ENCODE measurements at regions not wholly inside any gene's neighbourhood (a gene's known extent, or its start where the extent isn't known, plus 50 kb on each side); places are given as distances from the start of the nearest gene placed in this dataset.
"Not testable (repeated sequence)": the region's sequence is repeated elsewhere in the genome, so short reads cannot be mapped to it uniquely, and the experiment has no call there.

- FAIRE-seq; H2BK120ac ChIP-seq (replicated peaks; ENCODE audit: low read depth, low read length): not testable (repeated sequence)
- WGBS, 2 experiments (ENCODE audit: extremely low coverage in 1 of 2, insufficient coverage in 1 of 2, insufficient read length in 1 of 2, insufficient replicate concordance in 2 of 2, low coverage in 1 of 2, low lambda C conversion rate in 2 of 2, missing lambda C conversion rate in 1 of 2) = 76% methylated on average over 7 of the region's 7 CpGs; no CpG with 5 or more reads in 1 of the 2 experiments
These were observed 181.6 kb upstream of the THUMPD2 start for GRCh38 chr2:39960681-39961080.

More at GRCh38 chr2:39960681-39961080, 181.6 kb upstream of the THUMPD2 start:
- H3K79me2 ChIP-seq (ENCODE audit: control insufficient read depth in 1 of 2, insufficient read depth in 2 of 2, low read length in 2 of 2); CTCF ChIA-PET (ENCODE audit: partially characterized antibody); H3K9ac ChIP-seq (replicated peaks in 1 of 4; ENCODE audit: extremely low read depth in 1 of 4, low read depth in 3 of 4, low read length in 3 of 4); DNase-seq (ENCODE audit: low read depth in 1 of 2, low spot score in 2 of 2); H3K4me3 ChIP-seq (ENCODE audit: extremely low read depth in 1 of 4, insufficient read depth in 2 of 4, low read depth in 3 of 4, low read length in 4 of 4); H3K56ac ChIP-seq (replicated peaks; ENCODE audit: insufficient read length, low read depth, low read length); H4K5ac ChIP-seq (ENCODE audit: insufficient read length, low read depth, low read length); H3K27ac ChIP-seq (ENCODE audit: low read depth, low read length); H3K4me2 ChIP-seq (ENCODE audit: insufficient read depth in 1 of 2, low read depth in 2 of 2, low read length in 2 of 2); H3K79me1 ChIP-seq (ENCODE audit: low read depth, low read length); H3K23ac ChIP-seq (ENCODE audit: insufficient read length); H3K27me3 ChIP-seq (replicated peaks in 1 of 4; ENCODE audit: control insufficient read depth in 3 of 4, extremely low read depth in 1 of 4, insufficient read depth in 3 of 4, low read length in 3 of 4); H2BK5ac ChIP-seq (ENCODE audit: low read depth, low read length); H2BK12ac ChIP-seq (ENCODE audit: low read depth, low read length); H2AFZ ChIP-seq (ENCODE audit: low read length); POLR2A ChIA-PET (ENCODE audit: partially characterized antibody); H3K23me2 ChIP-seq (ENCODE audit: low read depth, low read length); H3K9me3 ChIP-seq (ENCODE audit: insufficient read depth in 2 of 2, low read depth in 1 of 2, low read length in 1 of 2); H4K8ac ChIP-seq (ENCODE audit: extremely low read depth, insufficient read depth, low read length); H3K4me1 ChIP-seq (replicated peaks in 1 of 4; ENCODE audit: control insufficient read depth in 3 of 4, insufficient read depth in 4 of 4, low read length in 3 of 4); H4K91ac ChIP-seq (replicated peaks; ENCODE audit: insufficient read length, low read length); H3K14ac ChIP-seq (ENCODE audit: insufficient read length); H2AK5ac ChIP-seq (ENCODE audit: low read depth, low read length); H3K18ac ChIP-seq (ENCODE audit: extremely low read depth, low read length); H2BK20ac ChIP-seq (ENCODE audit: low read length); H2BK15ac ChIP-seq (ENCODE audit: low read length); H3K4ac ChIP-seq (replicated peaks; ENCODE audit: insufficient read length, low read depth, low read length); H4K20me1 ChIP-seq (replicated peaks in 1 of 2; ENCODE audit: control insufficient read depth in 1 of 2, insufficient read depth in 2 of 2, low read length in 2 of 2); H3K36me3 ChIP-seq (ENCODE audit: control insufficient read depth in 2 of 4, insufficient read depth in 4 of 4, low read length in 3 of 4): not testable (repeated sequence)

All from H1 (cell line).